ENCODE measurements at regions not wholly inside any gene's neighbourhood (a gene's known extent, or its start where the extent isn't known, plus 50 kb on each side); places are given as distances from the start of the nearest gene placed in this dataset.

GRCh38 chr3:177358977-177359592 is 161.8 kb upstream of the TBL1XR1 start:
- H3K4me1 ChIP-seq (ENCODE audit: control insufficient read depth in 4 of 4, insufficient read depth in 4 of 4, low read length in 3 of 4) = peaks cover 8 to 29% (median 20%) of the 10 kb centered on the region in 4 donors
- H3K27ac ChIP-seq (ENCODE audit: low read depth in 1 of 2, low read length in 2 of 2) = peak overlapping the region; percentile 93 to 94
- peak overlapping the region; percentile 34 to 40 (median 38) for H3K4me3 ChIP-seq (ENCODE audit: low read depth in 1 of 3, low read length in 3 of 3)
- 18% methylated on average over 31 of the region's 31 CpGs for WGBS
- H3K36me3 ChIP-seq (ENCODE audit: control insufficient read depth in 4 of 4, insufficient read depth in 3 of 4, low read depth in 1 of 4, low read length in 3 of 4) = no peaks in the 10 kb centered on the region
- no peaks in the 10 kb centered on the region for H3K9me3 ChIP-seq (ENCODE audit: control insufficient read depth in 4 of 4, low read length in 3 of 4)
- H3K9ac ChIP-seq (ENCODE audit: low read depth in 1 of 2, low read length in 2 of 2) = peak overlapping the region; percentile 10 to 17
- H3K27me3 ChIP-seq (ENCODE audit: control insufficient read depth in 4 of 4, insufficient read depth in 4 of 4, low read length in 3 of 4) = no peaks in the 10 kb centered on the region
- TF ChIP-seq MAX (IDR thresholded peaks at IDR 0.05) (peak; percentile 5), HNF4A (conservative IDR thresholded peaks at IDR 0.05) (peak in 1 of 2 donors; percentile 47), YY1 (IDR thresholded peaks at IDR 0.05) (no peak), EGR1 (IDR thresholded peaks at IDR 0.05; ENCODE audit: low read depth in 2 of 2) (peak in 1 of 2 donors; percentile 10), FOXA2 (IDR thresholded peaks at IDR 0.05) (no peak)
- peak; percentile 56 for DNase-seq (ENCODE audit: low spot score)

GRCh38 chr3:177359593-177360357 is 162.5 kb upstream of the TBL1XR1 start:
- Histone ChIP-seq H3K36me3 (ENCODE audit: control insufficient read depth in 4 of 4, insufficient read depth in 3 of 4, low read depth in 1 of 4, low read length in 3 of 4) (no peaks in the 10 kb centered on the region), H3K9ac (ENCODE audit: low read depth in 1 of 2, low read length in 2 of 2) (peak overlapping the region in 1 of 2 donors; percentile 95), H3K9me3 (ENCODE audit: control insufficient read depth in 4 of 4, low read length in 3 of 4) (no peaks in the 10 kb centered on the region), H3K27ac (ENCODE audit: low read depth in 1 of 2, low read length in 2 of 2) (peak overlapping the region; percentile 93 to 94), H3K4me3 (ENCODE audit: low read depth in 1 of 3, low read length in 3 of 3) (peak overlapping the region; percentile 40 to 59 (median 46)), H3K4me1 (ENCODE audit: control insufficient read depth in 4 of 4, insufficient read depth in 4 of 4, low read length in 3 of 4) (peaks cover 8 to 29% (median 20%) of the 10 kb centered on the region in 4 donors), H3K27me3 (ENCODE audit: control insufficient read depth in 4 of 4, insufficient read depth in 4 of 4, low read length in 3 of 4) (no peaks in the 10 kb centered on the region)
- WGBS = under 1% methylated on average over 40 of the region's 40 CpGs
- TF ChIP-seq NR2F2 (IDR thresholded peaks at IDR 0.05) (peak; percentile 16), REST (IDR thresholded peaks at IDR 0.05) (peak; percentile 90), MAX (IDR thresholded peaks at IDR 0.05) (peak; percentile 92), EGR1 (IDR thresholded peaks at IDR 0.05; ENCODE audit: low read depth in 2 of 2) (peak; percentile 67 to 95), ATF3 (IDR thresholded peaks at IDR 0.05) (peak; percentile 96), GABPA (IDR thresholded peaks at IDR 0.05 in 1 of 2, conservative IDR thresholded peaks at IDR 0.05 in 1 of 2) (peak in 1 of 2 donors; percentile 64), YY1 (IDR thresholded peaks at IDR 0.05) (peak; percentile 79), HNF4G (IDR thresholded peaks at IDR 0.05) (peak; percentile 82), ZBTB33 (IDR thresholded peaks at IDR 0.05) (peak; percentile 67), FOXA1 (IDR thresholded peaks at IDR 0.05) (peak; percentile 98), CTCF (IDR thresholded peaks at IDR 0.05; ENCODE audit: low read depth, low read length, missing input control) (no peak), SP1 (IDR thresholded peaks at IDR 0.05) (peak; percentile 89), HNF4A (conservative IDR thresholded peaks at IDR 0.05) (peak; percentile 68 to 70), JUND (IDR thresholded peaks at IDR 0.05) (peak; percentile 96 to 97), TAF1 (conservative IDR thresholded peaks at IDR 0.05) (peak; percentile 82), FOXA2 (IDR thresholded peaks at IDR 0.05) (peak; percentile 98), RAD21 (IDR thresholded peaks at IDR 0.05) (peak; percentile 82 to 86), RXRA (IDR thresholded peaks at IDR 0.05) (peak; percentile 86 to 89)
- DNase-seq (ENCODE audit: low spot score) = peak; percentile 97
